ENCODE measurements at regions not wholly inside any gene's neighbourhood (a gene's known extent, or its start where the extent isn't known, plus 50 kb on each side); places are given as distances from the start of the nearest gene placed in this dataset.

GRCh38 chr5:93343570-93343969 is 237.4 kb downstream of the NR2F1-AS1 start:
- TF ChIP-seq CTCF (IDR thresholded peaks at IDR 0.05) (no peak), ZFX (IDR thresholded peaks at IDR 0.05; ENCODE audit: borderline replicate concordance) (no peak)
